Cardiac fibroblast (primary cell): ENCODE measurements at regions not wholly inside any gene's neighbourhood (a gene's known extent, or its start where the extent isn't known, plus 50 kb on each side); places are given as distances from the start of the nearest gene placed in this dataset.

Experiments used
- DNase-seq, 2 donors: peaks; one replicate each; pipeline versions ENCODE4 v3.0.0 to v3.0.0-alpha.2; 2010; ENCODE audit warnings: low read depth in 2 of 2
- H3K4me3 ChIP-seq, 2 donors: replicated peaks in 1 of 2; 1 replicate in 1 of 2; 2 replicates in 1 of 2; pipeline ENCODE4 v1.5.1; 2011; ENCODE audit warnings: low read depth in 2 of 2, low read length in 2 of 2, mild to moderate bottlenecking in 2 of 2, moderate library complexity in 1 of 2
- TF ChIP-seq, protein P1 (sequence below): IDR thresholded peaks from one replicate; pipeline ENCODE4 v1.5.1; 2011; ENCODE audit warnings: low read depth, mild to moderate bottlenecking, low read length, inconsistent platforms

DNA sequence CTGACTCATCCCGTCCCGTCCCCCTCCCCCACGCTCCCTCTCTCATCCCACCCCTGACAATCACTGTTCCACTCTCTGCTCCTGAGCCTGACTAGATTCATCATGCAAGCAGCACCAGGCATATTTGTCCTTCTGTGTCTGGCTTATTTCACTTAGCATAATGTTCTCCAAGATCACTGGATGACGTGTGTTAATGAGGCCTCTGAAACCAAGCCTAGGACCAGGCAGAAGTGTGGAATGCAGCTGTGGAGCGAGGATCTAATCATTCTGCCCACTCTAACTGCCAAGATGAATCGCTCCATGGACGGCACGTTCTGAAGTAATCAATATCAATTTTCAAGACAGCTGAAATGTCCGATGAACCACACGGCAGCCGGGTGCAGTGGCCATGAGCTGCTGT is 122.4 kb upstream of the ZNF236 start:
- H3K4me3 ChIP-seq = no peak overlapping the region
- DNase-seq = no peak
- TF ChIP-seq, protein P1, sequence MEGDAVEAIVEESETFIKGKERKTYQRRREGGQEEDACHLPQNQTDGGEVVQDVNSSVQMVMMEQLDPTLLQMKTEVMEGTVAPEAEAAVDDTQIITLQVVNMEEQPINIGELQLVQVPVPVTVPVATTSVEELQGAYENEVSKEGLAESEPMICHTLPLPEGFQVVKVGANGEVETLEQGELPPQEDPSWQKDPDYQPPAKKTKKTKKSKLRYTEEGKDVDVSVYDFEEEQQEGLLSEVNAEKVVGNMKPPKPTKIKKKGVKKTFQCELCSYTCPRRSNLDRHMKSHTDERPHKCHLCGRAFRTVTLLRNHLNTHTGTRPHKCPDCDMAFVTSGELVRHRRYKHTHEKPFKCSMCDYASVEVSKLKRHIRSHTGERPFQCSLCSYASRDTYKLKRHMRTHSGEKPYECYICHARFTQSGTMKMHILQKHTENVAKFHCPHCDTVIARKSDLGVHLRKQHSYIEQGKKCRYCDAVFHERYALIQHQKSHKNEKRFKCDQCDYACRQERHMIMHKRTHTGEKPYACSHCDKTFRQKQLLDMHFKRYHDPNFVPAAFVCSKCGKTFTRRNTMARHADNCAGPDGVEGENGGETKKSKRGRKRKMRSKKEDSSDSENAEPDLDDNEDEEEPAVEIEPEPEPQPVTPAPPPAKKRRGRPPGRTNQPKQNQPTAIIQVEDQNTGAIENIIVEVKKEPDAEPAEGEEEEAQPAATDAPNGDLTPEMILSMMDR = no peak

DNA sequence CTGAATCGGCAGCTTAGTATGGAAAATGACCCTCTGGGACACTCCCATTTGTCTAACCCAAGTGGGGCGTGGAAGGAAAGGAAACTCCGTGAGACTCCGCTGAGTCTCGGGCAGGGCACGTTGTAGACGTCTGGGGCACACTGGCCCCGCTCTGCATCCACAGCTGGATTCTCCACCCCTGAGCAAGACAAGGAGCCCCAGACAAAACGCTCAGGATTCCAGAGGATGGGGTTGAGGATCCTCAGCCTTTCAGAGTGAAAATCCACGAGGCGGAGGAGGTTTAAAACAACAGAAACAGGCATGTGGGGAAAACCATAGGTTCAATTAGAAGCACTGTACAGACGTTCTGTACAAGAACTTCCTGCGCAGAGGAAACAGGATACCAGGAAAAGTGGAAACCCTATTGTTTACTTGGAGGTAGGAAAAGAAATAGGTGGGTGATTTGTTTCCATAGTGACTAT is 124.9 kb upstream of the ZNF236 start:
- peak; percentile 27 to 29 for DNase-seq
- H3K4me3 ChIP-seq = no peak overlapping the region
- TF ChIP-seq, protein P1 = no peak

DNA sequence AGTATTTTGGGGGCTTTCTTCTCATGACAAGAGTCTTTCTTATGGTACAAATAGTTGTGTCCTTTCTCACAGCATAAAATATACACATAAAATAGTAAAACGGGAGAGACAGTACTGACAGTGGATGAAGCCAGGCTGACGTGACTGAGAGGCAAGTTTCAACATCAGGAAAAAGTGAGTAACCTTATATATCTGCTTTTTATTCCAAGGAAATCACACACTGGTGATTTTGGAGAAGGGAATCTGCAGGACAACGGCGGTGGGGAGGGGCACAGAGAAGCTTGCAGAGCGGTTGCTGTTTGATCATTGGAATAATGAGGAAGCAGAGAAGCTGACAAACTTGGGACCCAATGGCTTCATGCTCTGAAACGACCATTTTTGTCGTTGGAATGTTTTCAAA is 130.6 kb upstream of the ZNF236 start:
- TF ChIP-seq, protein P1 = no peak
- DNase-seq = peak in 1 of 2 donors; percentile 26

DNA sequence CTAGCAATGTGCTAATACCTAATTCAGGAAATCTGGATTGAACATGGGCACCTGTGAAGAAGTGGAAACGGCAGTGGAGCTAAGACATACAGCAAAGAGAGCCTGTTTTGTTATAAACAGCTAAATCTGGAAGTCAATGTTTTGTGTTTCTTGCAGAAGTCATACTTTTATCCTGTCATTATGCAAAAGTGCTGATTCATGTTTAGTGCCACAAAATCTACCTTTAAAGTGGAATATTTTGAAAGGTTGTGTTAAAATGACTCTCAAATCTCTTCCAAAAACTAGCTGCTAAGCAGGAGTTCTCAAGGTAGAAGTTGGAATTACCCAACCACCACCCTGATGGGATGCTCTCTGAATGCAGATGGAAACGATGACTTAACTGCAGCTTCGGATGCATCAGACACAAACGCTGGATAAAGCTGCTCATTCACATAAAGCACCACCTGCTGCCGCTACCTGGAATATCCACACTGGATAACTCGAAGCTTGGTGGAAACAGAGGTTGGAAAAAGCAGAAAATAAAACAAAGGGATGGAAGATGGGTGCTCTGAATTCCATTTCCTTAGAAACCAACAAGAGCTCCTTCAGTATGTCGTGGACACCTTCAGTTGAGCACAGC is 132.6 kb upstream of the ZNF236 start:
- TF ChIP-seq, protein P1 = no peak
- H3K4me3 ChIP-seq = no peak overlapping the region
- peak in 1 of 2 donors; percentile 9 for DNase-seq

More for the DNA sequence above, 130.6 kb upstream of the ZNF236 start:
- H3K4me3 ChIP-seq = no peak overlapping the region

GRCh38 chr18:76688724-76689472 is 133.5 kb upstream of the ZNF236 start:
- no peak for DNase-seq
- no peak overlapping the region for H3K4me3 ChIP-seq
- TF ChIP-seq, protein P1 = no peak

DNA sequence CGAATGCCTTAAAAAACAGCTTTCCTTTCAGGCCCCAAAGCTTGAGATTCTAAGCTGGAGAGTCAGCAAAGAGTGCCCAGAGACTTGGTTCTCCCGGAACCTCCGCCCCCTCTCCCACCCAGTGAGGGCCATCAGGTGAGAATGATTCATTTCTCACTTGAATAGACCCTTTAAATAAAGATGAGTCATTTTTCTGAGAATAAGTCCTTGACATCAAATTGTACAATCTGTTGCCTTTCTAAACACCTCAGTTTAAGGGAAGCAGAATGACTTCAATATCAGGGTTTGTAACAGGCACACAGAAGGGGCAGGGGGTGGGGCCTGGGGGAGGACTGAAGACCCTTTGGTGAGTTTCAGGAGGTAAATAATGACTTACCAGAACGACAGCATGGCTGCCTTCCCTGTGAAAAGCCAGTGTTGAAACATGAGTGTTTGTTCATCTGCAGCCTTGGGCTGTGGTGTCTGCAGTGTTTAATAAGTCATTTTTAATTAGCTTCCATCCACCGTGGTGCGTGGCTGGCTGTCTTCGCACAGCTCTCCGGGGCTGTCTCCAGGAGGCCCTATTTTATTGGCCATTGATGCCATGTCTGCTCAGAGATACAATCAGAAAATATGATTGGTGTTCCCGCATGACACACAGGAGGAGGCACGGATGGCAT is 134.9 kb upstream of the ZNF236 start:
- TF ChIP-seq, protein P1 = no peak
- peak in 1 of 2 donors; percentile 36 for DNase-seq
- no peak overlapping the region for H3K4me3 ChIP-seq
